Stimulated activated CD4-positive, alpha-beta T cell treated with anti-CD3 and anti-CD28 coated beads, Interleukin-15, amount 100 ng/mL, for 1 hour (primary cell): ENCODE measurements at regions not wholly inside any gene's neighbourhood (a gene's known extent, or its start where the extent isn't known, plus 50 kb on each side); places are given as distances from the start of the nearest gene placed in this dataset.

Experiments
- DNase-seq, 2 donors: peaks; one replicate each; pipeline ENCODE4 v3.0.0-alpha.2; 2020; ENCODE audit warnings: low read depth in 1 of 2, low spot score in 1 of 2

- no peak for DNase-seq
Measured at GRCh38 chr2:71797035-71797810, 343.9 kb downstream of the DYSF start.

- DNase-seq = no peak
Measured at GRCh38 chr2:71796174-71796593, 342.8 kb downstream of the DYSF start.

GRCh38 chr2:71795486-71795885 lies 342.1 kb downstream of the DYSF start:
- no peak for DNase-seq

- no peak for DNase-seq
Measured at GRCh38 chr2:71794611-71795010, 341.2 kb downstream of the DYSF start.

- DNase-seq = no peak
Measured at GRCh38 chr2:71793926-71794325, 340.6 kb downstream of the DYSF start.

GRCh38 chr2:71792926-71793761 lies 339.8 kb downstream of the DYSF start:
- no peak for DNase-seq

- no peak for DNase-seq
Measured at GRCh38 chr2:71791501-71792135, 338.3 kb downstream of the DYSF start.

- no peak for DNase-seq
Measured at GRCh38 chr2:71791061-71791450, 337.7 kb downstream of the DYSF start.

- no peak for DNase-seq
Measured at GRCh38 chr2:71790226-71791060, 337.1 kb downstream of the DYSF start.

GRCh38 chr2:71789556-71790204 lies 336.3 kb downstream of the DYSF start:
- DNase-seq = no peak

GRCh38 chr2:71788601-71789240 lies 335.4 kb downstream of the DYSF start:
- DNase-seq = no peak

GRCh38 chr2:71788186-71788525 lies 334.8 kb downstream of the DYSF start:
- no peak for DNase-seq

GRCh38 chr2:71787476-71788185 lies 334.3 kb downstream of the DYSF start:
- DNase-seq = no peak

GRCh38 chr2:71787108-71787415 lies 333.7 kb downstream of the DYSF start:
- DNase-seq = no peak

- DNase-seq = no peak
Measured at GRCh38 chr2:71786291-71787107, 333.1 kb downstream of the DYSF start.

- DNase-seq = no peak
Measured at GRCh38 chr2:71785516-71785981, 332.2 kb downstream of the DYSF start.

- no peak for DNase-seq
Measured at GRCh38 chr2:71784734-71785511, 331.6 kb downstream of the DYSF start.

- DNase-seq = no peak
Measured at GRCh38 chr2:71783815-71784214, 330.5 kb downstream of the DYSF start.
